ENCODE measurements at regions not wholly inside any gene's neighbourhood (a gene's known extent, or its start where the extent isn't known, plus 50 kb on each side); places are given as distances from the start of the nearest gene placed in this dataset.

DNA sequence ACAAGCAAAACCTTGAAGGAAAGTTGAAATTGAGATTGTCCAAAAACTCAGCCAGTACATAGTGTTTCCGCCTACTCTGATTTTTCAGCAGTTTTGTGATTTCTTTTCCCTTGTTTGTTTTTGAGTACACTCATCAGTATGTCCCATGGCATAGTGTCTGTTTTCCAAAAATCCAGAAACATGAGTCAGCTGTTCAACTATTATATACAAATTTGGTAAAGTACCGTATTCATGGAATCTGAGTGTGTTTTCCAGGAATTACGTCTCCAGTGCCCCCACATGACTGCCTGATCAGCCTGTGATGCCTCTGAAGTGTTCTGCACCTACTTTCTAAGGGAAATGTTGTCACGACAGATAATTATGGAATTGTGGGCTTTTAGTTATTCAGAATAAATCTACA is 186.8 kb downstream of the LTN1 start:
- no peaks in the 10 kb centered on the region for H3K36me3 ChIP-seq
- H3K27ac ChIP-seq, result peak overlapping the region in 2 of 4 donors; percentile 39 to 63
- peak in 1 of 2 donors; percentile 55 for ATAC-seq (ENCODE audit: low FRiP score in 2 of 2)
- TF ChIP-seq POLR2AphosphoS5 (IDR thresholded peaks at IDR 0.05) (peak in 1 of 2 donors; percentile 25), POLR2A (IDR thresholded peaks at IDR 0.05) (no peak), EP300 (IDR thresholded peaks at IDR 0.05) (peak in 2 of 4 donors; percentile 5 to 33)
- no peak for DNase-seq
- H3K9me3 ChIP-seq, result no peaks in the 10 kb centered on the region
- 68 to 69% methylated on average over 4 of the region's 4 CpGs for WGBS, 2 donors
- no peaks in the 10 kb centered on the region for H3K27me3 ChIP-seq
- no peak overlapping the region for H3K4me3 ChIP-seq
- no peaks in the 10 kb centered on the region for H3K4me1 ChIP-seq

DNA sequence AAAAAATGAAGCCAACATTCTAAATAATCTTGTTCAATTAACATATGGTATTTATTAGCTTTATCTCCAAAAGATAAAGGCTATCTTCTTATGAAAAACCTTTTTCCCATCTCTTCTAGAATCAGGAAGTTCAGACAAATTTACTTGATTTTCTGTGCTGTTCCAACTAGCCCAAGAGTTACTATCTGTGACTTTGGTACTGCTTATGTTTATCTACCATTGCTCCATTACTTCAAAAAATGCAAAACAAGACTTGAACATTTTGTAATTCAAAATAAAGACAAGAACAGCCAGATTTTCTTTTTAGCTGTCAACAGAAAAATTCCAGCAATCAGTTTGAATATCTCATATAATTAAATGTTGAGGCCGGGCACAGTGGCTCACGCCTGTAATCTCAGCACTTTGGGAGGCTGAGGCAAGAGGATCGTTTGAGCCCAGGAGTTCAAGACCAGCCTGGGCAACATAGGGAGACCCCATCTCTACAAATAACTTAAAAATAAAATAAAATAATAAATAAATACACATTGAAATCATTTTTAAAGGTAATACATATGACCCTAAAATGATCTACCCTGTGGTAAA is 188.5 kb downstream of the LTN1 start:
- H3K36me3 ChIP-seq, result no peaks in the 10 kb centered on the region
- H3K27ac ChIP-seq, result peak overlapping the region; percentile 10 to 63 (median 34)
- no peaks in the 10 kb centered on the region for H3K4me1 ChIP-seq
- DNase-seq (no peak), ATAC-seq (ENCODE audit: low FRiP score in 2 of 2) (no peak)
- H3K27me3 ChIP-seq, result no peaks in the 10 kb centered on the region
- no peak overlapping the region for H3K4me3 ChIP-seq
- no peaks in the 10 kb centered on the region for H3K9me3 ChIP-seq
- no peak for TF ChIP-seq POLR2A (IDR thresholded peaks at IDR 0.05)
- TF ChIP-seq EP300 (IDR thresholded peaks at IDR 0.05), result no peak
- no peak for TF ChIP-seq POLR2AphosphoS5 (IDR thresholded peaks at IDR 0.05)
- TF ChIP-seq, protein P1, sequence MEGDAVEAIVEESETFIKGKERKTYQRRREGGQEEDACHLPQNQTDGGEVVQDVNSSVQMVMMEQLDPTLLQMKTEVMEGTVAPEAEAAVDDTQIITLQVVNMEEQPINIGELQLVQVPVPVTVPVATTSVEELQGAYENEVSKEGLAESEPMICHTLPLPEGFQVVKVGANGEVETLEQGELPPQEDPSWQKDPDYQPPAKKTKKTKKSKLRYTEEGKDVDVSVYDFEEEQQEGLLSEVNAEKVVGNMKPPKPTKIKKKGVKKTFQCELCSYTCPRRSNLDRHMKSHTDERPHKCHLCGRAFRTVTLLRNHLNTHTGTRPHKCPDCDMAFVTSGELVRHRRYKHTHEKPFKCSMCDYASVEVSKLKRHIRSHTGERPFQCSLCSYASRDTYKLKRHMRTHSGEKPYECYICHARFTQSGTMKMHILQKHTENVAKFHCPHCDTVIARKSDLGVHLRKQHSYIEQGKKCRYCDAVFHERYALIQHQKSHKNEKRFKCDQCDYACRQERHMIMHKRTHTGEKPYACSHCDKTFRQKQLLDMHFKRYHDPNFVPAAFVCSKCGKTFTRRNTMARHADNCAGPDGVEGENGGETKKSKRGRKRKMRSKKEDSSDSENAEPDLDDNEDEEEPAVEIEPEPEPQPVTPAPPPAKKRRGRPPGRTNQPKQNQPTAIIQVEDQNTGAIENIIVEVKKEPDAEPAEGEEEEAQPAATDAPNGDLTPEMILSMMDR (IDR thresholded peaks at IDR 0.05), result no peak
- WGBS, 2 donors, result 79 to 89% methylated on average over 3 of the region's 3 CpGs

DNA sequence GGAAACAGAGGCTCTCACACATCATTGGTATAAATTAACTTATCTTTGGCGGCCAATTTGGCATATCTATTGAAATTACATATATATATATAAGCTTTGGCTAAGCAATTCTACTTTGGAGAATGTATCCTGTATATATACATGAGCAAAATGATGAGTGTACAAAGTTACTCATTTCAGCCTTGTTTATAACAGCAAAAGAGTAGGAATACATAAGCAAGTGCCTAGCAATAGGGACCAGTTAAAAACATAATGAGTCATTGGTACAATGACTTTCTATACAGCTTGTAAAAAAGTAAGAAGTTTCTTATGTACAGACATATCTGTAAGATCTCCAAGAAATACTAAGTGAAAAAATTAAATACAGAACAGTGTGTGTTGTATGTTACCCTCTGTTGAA is 190.8 kb downstream of the LTN1 start:
- Histone ChIP-seq H3K4me1 (no peaks in the 10 kb centered on the region), H3K27ac (no peak overlapping the region), H3K4me3 (no peak overlapping the region), H3K27me3 (no peaks in the 10 kb centered on the region), H3K36me3 (no peaks in the 10 kb centered on the region), H3K9me3 (no peaks in the 10 kb centered on the region)
- TF ChIP-seq EP300 (IDR thresholded peaks at IDR 0.05), result no peak
- TF ChIP-seq, protein P1 (IDR thresholded peaks at IDR 0.05), result no peak
- no peak for TF ChIP-seq POLR2A (IDR thresholded peaks at IDR 0.05)
- TF ChIP-seq POLR2AphosphoS5 (IDR thresholded peaks at IDR 0.05), result no peak
- DNase-seq (no peak), ATAC-seq (ENCODE audit: low FRiP score in 2 of 2) (no peak)
- WGBS, 2 donors, result 100% methylated on average over 1 of the region's 1 CpG

DNA sequence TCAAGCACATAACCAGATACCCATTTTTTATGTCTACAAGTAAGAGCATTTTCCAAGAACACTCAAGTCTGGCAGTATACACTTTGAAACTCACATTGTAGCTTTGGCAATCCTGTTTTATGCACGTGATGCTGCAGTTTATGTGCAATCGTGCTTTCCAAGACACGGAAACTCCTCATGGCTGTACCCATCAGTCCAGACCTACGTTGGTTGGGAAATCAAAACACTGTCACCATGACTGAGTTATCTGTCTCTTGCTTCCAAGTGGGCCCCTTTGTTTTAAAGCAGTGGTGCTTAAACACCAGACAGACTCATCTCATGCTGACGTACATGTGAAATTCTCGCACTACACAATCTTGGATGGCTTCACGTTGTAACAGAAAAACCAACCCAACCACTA is 192.8 kb downstream of the LTN1 start:
- Histone ChIP-seq H3K27ac (no peak overlapping the region), H3K9me3 (no peaks in the 10 kb centered on the region), H3K4me3 (no peak overlapping the region), H3K36me3 (no peaks in the 10 kb centered on the region), H3K27me3 (no peaks in the 10 kb centered on the region), H3K4me1 (no peaks in the 10 kb centered on the region)
- ATAC-seq (ENCODE audit: low FRiP score in 2 of 2), result no peak
- 90 to 93% methylated on average over 7 of the region's 7 CpGs for WGBS, 2 donors
- TF ChIP-seq EP300 (IDR thresholded peaks at IDR 0.05) (no peak), POLR2AphosphoS5 (IDR thresholded peaks at IDR 0.05) (no peak), POLR2A (IDR thresholded peaks at IDR 0.05) (no peak)
- TF ChIP-seq, protein P1 (IDR thresholded peaks at IDR 0.05), result no peak
- no peak for DNase-seq

DNA sequence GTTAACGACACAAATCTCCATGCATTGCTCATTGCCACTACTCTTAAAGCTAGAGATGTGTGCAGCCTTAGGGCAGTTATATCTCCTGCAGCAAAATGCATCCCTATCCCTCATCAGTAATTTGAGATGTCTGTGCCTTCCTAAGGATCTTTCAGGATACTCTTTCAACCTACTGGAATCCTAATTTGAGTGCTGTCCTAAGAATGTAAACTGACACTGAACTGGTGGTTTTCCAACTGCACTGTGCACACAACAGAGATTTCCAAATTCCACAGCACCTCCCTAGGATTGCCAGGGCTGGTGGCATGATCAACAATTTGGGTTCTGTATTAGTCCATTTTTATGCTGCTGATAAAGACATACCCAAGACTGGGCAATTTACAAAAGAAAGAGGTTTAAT is 193.9 kb downstream of the LTN1 start:
- DNase-seq, result no peak
- no peak overlapping the region for H3K27ac ChIP-seq
- WGBS, 2 donors, result 73 to 94% methylated on average over 1 of the region's 1 CpG
- no peaks in the 10 kb centered on the region for H3K4me1 ChIP-seq
- no peaks in the 10 kb centered on the region for H3K36me3 ChIP-seq
- no peak for TF ChIP-seq EP300 (IDR thresholded peaks at IDR 0.05)
- no peak for TF ChIP-seq POLR2A (IDR thresholded peaks at IDR 0.05)
- TF ChIP-seq, protein P1 (IDR thresholded peaks at IDR 0.05), result no peak
- no peak for TF ChIP-seq POLR2AphosphoS5 (IDR thresholded peaks at IDR 0.05)
- no peak overlapping the region for H3K4me3 ChIP-seq
- H3K27me3 ChIP-seq, result no peaks in the 10 kb centered on the region
- no peaks in the 10 kb centered on the region for H3K9me3 ChIP-seq
- no peak for ATAC-seq (ENCODE audit: low FRiP score in 2 of 2)
